ENCODE measurements at regions not wholly inside any gene's neighbourhood (a gene's known extent, or its start where the extent isn't known, plus 50 kb on each side); places are given as distances from the start of the nearest gene placed in this dataset.

DNA sequence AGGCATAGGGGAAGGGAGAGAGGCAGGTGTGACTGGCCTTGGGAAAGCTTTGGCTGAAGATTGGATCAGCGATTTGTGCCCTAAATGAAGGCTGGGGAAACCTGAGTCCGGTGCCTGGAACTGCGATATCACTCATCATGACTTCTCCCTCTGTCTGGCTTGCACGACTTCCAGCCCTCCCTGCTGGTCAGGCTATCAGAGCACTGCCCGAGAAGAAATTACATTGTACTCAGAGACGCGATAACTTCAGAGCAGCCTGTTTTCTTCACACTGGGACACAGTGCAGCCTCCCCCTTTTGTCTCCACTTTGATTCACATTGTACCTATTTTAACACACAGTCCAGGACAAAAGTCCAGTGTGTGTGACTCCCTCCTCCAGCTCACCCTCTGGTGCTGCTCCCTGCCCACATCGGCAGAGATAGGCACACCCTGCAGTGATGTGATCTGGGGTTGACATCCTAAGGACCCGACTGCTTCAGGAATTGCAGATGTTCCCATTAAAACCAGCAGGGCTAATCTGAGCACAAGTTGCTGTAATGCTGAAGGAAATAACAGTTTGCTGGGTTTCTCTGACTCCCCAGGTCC is 62.1 kb upstream of the CADM1 start:
- Histone ChIP-seq H3K4me3 (no peak overlapping the region), H3K9me3 (no peaks in the 10 kb centered on the region), H3K27ac (no peak overlapping the region), H3K27me3 (peaks cover 17% of the 10 kb centered on the region), H3K4me1 (no peaks in the 10 kb centered on the region), H3K36me3 (no peaks in the 10 kb centered on the region)
- ATAC-seq: no peak
- 34 to 36% methylated on average over 6 to 7 of the region's 9 CpGs for WGBS, 2 donors (ENCODE audit: low coverage in 1 of 2)
- no peak for TF ChIP-seq EP300 (IDR thresholded peaks at IDR 0.05)
- TF ChIP-seq POLR2A (IDR thresholded peaks at IDR 0.05): no peak
- no peak for TF ChIP-seq CTCF (IDR thresholded peaks at IDR 0.05)
- TF ChIP-seq POLR2AphosphoS5 (IDR thresholded peaks at IDR 0.05): no peak

DNA sequence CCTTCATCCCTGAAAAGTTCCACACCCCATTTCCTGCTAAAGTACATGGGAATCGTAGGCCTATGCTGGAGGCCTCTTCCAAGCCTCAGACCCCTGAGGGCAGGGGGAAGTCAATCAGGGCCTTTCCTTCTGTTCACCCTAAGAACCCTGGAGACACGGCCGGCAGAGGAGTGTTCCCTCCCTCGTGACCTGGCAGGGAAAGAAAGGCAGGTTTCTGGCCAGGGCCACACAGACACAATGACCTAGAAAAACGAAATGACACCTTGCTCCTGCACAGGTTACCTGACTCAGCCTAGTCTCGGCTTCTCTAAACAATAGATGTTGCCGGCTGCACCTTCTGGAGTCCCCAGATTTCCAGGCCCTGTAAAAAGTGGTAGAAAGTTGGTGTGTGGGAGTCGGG is 60.6 kb upstream of the CADM1 start:
- no peaks in the 10 kb centered on the region for H3K9me3 ChIP-seq
- H3K4me1 ChIP-seq: no peaks in the 10 kb centered on the region
- H3K27me3 ChIP-seq: peaks cover 17% of the 10 kb centered on the region
- TF ChIP-seq CTCF (IDR thresholded peaks at IDR 0.05) (no peak), EP300 (IDR thresholded peaks at IDR 0.05) (no peak), POLR2A (IDR thresholded peaks at IDR 0.05) (no peak), POLR2AphosphoS5 (IDR thresholded peaks at IDR 0.05) (no peak)
- no peak for ATAC-seq
- H3K27ac ChIP-seq: no peak overlapping the region
- WGBS, 2 donors (ENCODE audit: low coverage in 1 of 2): 80 to 100% methylated on average over 1 to 2 of the region's 8 CpGs
- H3K36me3 ChIP-seq: no peaks in the 10 kb centered on the region
- H3K4me3 ChIP-seq: no peak overlapping the region

DNA sequence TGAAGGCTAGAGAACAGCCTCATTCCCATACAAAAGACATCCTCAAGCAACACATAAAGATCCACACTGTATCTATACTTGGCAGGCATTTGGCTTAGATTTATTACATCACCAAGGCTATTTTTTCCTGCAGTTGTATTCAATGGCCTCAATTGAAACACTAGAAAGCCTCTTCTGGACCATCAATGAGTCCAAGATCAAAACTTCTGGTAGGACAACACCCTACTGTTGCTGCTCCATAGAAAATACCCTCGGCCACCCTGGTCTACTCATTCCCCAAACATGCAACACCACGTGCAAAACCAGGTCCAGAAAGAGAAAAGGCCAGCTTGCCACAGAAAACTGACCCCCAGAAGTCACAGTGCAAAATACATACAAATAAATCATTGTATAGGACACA is 56.9 kb upstream of the CADM1 start:
- no peak overlapping the region for H3K4me3 ChIP-seq
- ATAC-seq: no peak
- no peaks in the 10 kb centered on the region for H3K36me3 ChIP-seq
- TF ChIP-seq POLR2A (IDR thresholded peaks at IDR 0.05) (no peak), CTCF (IDR thresholded peaks at IDR 0.05) (no peak), POLR2AphosphoS5 (IDR thresholded peaks at IDR 0.05) (no peak), EP300 (IDR thresholded peaks at IDR 0.05) (no peak)
- 71 to 75% methylated on average over 2 of the region's 2 CpGs for WGBS, 2 donors (ENCODE audit: low coverage in 1 of 2)
- no peaks in the 10 kb centered on the region for H3K4me1 ChIP-seq
- H3K9me3 ChIP-seq: no peaks in the 10 kb centered on the region
- H3K27me3 ChIP-seq: peaks cover 5% of the 10 kb centered on the region
- no peak overlapping the region for H3K27ac ChIP-seq

DNA sequence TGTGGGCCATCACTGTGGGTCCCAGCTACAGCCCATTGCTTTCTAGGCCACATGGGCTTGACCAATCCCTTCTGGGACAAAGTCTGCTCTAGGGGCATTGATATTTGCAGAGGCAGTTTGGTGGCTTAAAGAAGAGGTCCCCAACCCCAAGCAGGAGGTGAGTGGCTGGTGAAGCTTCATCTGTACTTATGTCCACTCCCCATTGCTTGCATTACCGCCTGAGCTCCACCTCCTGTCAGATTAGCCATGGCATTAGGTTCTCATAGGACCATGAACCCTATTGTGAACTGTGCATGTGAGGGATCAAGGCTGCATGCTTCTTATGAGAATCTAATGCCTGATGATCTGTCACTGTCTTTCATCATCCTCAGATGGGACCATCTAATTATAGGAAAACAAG is 54.4 kb upstream of the CADM1 start:
- H3K4me1 ChIP-seq: no peaks in the 10 kb centered on the region

GRCh38 chr11:115557681-115558080 is 53.5 kb upstream of the CADM1 start:
- WGBS, 2 donors (ENCODE audit: low coverage in 1 of 2): 75 to 100% methylated on average over 1 to 2 of the region's 7 CpGs

More for the DNA sequence above, 54.4 kb upstream of the CADM1 start:
- no peaks in the 10 kb centered on the region for H3K36me3 ChIP-seq
- H3K27me3 ChIP-seq: no peaks in the 10 kb centered on the region
- no peak for TF ChIP-seq POLR2A (IDR thresholded peaks at IDR 0.05)
- ATAC-seq: no peak
- H3K4me3 ChIP-seq: no peak overlapping the region
- 100% methylated on average over 1 of the region's 1 CpG; no CpG with 5 or more reads in 1 of the 2 donors for WGBS, 2 donors (ENCODE audit: low coverage in 1 of 2)
- no peak overlapping the region for H3K27ac ChIP-seq
- H3K9me3 ChIP-seq: no peaks in the 10 kb centered on the region

More at GRCh38 chr11:115557681-115558080, 53.5 kb upstream of the CADM1 start:
- Histone ChIP-seq H3K27me3 (no peaks in the 10 kb centered on the region), H3K9me3 (no peaks in the 10 kb centered on the region), H3K27ac (no peak overlapping the region), H3K4me3 (no peak overlapping the region), H3K36me3 (no peaks in the 10 kb centered on the region), H3K4me1 (no peaks in the 10 kb centered on the region)
- no peak for TF ChIP-seq CTCF (IDR thresholded peaks at IDR 0.05)
- no peak for TF ChIP-seq POLR2A (IDR thresholded peaks at IDR 0.05)
- TF ChIP-seq POLR2AphosphoS5 (IDR thresholded peaks at IDR 0.05): no peak
- TF ChIP-seq EP300 (IDR thresholded peaks at IDR 0.05): no peak
- no peak for ATAC-seq

Measured in gastroesophageal sphincter (tissue), 4 donors.